Stimulated activated CD8-positive, alpha-beta memory T cell treated with anti-CD3 and anti-CD28 coated beads, Interleukin-15, amount 100 ng/mL, for 1 hour (primary cell): ENCODE measurements at regions not wholly inside any gene's neighbourhood (a gene's known extent, or its start where the extent isn't known, plus 50 kb on each side); places are given as distances from the start of the nearest gene placed in this dataset.

Experiments
- DNase-seq: peaks from one replicate; pipeline ENCODE4 v3.0.0-alpha.2; 2020; ENCODE audit warnings: low read depth

DNA sequence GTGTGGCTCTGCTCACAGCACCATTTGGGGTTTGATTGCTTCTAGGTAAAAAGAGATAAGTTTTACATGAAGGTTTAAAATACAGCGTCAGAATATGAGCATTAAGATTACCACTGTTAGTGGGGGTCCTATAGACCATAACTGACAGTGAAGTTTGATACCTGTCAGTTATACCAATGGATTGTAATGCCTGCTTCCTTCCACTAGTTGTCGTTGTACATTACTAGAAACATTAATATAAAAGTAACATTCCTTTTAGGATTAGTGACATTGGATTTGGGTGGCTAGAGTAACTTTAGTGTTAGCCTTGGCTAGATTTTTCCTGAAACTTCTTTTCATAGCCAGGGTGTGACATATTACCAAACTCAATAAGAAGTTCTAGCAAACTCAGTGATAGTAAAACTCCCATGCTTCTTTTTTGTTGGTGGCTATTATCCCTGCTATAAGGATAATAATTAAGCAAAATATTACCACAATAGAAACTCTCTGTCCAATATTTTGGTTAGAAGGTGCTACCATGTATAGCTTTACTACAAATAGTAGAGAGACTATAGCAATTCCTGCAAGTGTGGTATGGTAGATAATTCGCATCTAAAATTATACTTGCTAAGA, 57.1 kb downstream of the FAM181B start:
- no peak for DNase-seq

DNA sequence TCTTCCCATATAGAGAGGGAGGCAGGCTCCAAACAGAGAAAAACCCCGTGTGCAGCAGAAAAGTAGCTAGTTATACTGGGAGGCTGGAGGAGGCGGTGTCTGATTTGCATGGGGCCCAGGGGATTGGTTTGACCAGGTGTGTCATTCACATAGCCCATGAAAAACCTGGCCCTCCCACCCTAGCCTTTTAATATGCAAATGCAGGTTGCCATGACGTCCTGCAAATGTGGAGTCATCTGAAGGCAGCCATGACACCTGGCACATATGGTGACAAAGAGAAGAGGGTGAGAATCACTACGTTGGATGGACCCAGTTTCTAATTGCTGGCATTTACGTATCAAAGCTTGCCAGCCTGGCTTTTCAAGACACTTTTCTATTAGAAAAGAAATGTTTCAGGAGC, 57.8 kb downstream of the FAM181B start:
- DNase-seq: no peak

- DNase-seq: no peak
Measured at GRCh38 chr11:82673631-82674030, 60.0 kb downstream of the FAM181B start.

GRCh38 chr11:82671451-82671850, 62.2 kb downstream of the FAM181B start:
- no peak for DNase-seq

DNA sequence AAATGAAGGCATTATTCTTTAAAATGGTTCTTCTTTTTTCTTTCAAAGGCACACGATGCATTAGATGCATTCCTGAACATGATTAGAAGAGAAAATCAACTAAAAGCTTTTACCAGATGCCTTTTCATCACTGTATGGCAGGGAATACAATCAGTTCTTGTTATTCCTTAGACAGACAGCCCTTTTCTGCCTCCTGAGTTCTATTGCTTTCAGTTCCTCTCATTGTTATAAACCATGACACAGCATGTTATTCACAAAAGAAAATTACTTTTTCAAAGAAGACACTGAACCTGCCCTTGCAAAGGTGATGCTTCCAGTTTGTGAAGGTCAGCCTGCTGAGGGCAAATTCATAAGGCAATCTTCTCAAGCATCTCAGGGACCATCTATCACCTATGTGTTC, 70.1 kb downstream of the FAM181B start:
- DNase-seq: no peak

- no peak for DNase-seq
Measured at GRCh38 chr11:82653752-82654151, 79.9 kb downstream of the FAM181B start.

DNA sequence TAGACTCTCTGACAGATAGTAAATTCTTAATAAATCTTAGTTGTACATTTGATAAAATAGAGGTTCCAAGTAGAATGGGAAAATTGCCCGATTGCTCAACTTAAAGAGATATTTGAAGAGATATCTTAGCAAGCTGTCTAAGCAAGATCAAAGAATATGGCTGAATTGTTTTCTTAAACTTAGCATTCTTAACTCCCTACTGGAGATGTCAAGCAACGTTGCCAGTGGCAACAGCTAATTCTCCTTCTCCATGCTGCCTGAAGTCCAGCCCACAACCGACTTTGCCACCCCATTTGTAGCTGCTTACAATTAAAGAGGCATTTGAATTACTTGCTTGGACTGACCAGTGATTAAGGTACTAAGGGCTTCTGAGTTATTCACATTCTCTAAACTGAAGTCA, 94.4 kb downstream of the FAM181B start:
- no peak for DNase-seq

DNA sequence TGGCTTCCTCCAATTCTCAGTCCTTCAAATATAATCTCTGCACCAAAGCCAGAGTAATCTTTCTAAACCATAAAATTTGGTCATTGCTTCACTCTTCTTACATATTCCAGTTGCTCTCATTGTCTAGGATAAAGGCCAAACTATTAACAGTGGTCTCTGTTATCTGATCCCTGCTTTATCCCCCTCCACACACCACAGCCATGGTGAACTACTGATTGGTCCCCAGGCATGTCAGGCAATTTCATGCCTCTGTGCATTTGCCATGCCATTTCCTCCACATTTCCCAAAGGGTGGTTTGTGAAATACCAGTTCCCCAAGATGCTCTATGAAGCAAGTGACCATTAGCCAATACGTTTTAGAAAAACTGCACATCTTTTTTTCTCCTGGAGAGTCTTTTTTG, 97.0 kb downstream of the FAM181B start:
- DNase-seq: no peak

DNA sequence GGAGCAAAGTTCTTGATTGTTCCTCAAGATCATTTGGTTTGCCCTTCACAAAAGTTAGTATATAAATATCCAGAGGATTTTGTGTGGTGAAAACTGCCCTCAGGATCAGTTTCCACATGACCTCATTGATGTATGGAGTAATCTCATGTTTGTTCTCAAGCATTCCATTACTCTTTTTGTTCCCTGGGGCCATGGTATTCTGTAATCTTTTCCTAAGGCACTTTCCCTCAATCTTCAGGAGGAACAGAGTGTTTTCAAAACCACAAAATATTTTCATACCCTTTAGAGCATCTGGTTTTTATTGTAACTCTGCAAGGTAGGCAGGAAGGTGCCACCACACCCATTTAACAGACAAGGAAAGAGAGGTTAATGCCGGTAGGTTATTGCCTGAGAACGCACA, 99.6 kb downstream of the FAM181B start:
- no peak for DNase-seq

- no peak for DNase-seq
Measured at GRCh38 chr11:82631722-82632630, 101.7 kb downstream of the FAM181B start.

DNA sequence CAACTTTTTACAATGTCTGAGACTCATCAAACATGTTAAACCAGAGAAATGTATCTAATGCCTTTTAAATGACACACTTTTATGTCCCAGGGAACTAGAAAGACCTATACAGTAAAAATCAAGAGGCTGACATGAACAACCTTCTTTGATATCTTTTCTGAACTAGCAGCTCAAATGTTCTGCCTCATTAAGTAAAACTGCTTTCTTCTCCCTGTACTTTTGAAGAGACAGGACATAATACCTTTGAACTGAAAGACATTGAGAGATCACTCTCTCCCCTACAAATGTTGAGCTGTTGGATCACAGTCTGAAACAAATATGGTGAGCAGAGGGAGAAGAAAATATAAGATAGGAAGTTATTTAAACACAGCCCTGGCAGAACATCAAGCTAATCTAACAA, 123.0 kb downstream of the FAM181B start:
- no peak for DNase-seq

GRCh38 chr11:82606738-82607137, 126.9 kb downstream of the FAM181B start:
- no peak for DNase-seq

DNA sequence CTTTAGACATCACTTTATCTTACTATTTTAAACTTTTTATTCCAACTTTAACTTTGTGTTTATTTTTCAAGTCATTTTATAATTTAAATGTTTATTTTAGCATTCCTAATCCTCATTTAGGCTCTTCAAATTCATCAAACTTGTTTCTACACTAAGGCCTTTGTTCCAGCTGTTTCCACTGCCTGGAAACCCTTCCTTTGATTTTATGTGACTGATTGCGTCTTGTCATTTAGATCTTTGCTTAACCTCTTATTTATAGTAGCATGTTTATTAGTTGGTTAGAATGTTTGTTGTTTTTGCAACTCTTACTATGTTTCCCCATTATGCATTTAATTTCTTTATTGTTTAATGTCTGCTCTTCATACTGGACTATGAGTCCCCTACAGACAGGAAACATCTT, 132.0 kb downstream of the FAM181B start:
- DNase-seq: no peak

- no peak for DNase-seq
Measured at GRCh38 chr11:82599836-82600235, 133.8 kb downstream of the FAM181B start.

DNA sequence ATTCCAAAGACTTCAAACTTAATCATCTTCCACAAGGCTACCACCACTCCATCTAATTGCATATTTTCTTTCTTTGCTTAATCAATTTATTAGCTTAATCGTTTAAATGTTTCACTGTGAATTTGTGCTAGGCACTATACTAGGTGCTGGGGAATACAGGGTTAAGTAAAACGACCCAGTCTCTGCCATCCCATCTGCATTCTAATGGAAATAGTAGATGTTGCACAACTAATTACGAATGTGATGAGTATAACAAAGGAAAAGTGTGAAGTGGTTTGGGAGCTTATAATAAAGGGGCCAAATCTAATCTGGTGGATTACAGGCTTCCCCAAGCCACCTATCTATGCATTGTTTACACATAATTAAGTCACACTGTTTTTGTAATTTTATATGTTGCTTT, 147.1 kb downstream of the FAM181B start:
- DNase-seq: no peak

DNA sequence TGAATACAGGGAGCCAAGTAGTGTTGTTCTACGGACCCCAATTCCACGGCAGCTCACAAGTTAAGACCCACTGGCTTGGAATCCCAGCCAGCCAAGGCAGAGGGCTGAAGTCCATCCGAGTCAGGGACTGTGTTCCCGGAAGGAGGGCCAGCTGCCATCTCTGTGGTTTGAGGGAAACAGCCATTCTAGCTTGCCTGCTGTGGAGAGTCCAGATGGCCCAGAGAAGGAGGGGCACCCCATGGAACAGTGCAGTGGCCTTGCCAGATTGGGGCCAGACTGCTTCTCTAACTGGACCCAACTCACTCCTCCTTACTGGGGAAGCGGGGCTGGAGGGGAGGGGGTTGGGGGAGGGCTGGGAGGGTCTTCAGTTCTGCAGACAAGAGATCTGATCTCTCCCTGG, 156.4 kb downstream of the FAM181B start:
- DNase-seq: no peak

GRCh38 chr11:82560836-82561235, 172.8 kb downstream of the FAM181B start:
- DNase-seq: no peak

DNA sequence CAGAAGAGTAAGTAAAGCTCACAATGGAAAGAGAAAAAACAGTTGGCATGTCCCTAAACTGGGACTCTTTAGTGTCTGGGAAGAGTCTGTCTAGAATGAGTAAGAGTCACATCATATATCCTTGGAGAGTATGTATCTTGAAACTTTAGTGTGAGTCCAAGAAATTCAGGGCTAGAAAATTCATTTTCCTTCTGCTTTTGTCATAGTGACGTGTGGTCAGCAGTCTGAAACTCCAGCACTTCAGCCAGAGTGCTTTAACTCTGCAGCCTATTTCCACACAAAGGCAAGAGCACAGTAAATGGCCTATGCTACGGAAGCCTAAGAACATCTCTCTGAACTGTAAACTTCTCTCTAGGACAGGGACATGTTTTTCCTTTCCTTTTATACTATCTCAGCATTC, 174.1 kb downstream of the FAM181B start:
- no peak for DNase-seq

GRCh38 chr11:82557274-82557673, 176.4 kb downstream of the FAM181B start:
- DNase-seq: no peak

GRCh38 chr11:82556210-82556609, 177.5 kb downstream of the FAM181B start:
- no peak for DNase-seq

DNA sequence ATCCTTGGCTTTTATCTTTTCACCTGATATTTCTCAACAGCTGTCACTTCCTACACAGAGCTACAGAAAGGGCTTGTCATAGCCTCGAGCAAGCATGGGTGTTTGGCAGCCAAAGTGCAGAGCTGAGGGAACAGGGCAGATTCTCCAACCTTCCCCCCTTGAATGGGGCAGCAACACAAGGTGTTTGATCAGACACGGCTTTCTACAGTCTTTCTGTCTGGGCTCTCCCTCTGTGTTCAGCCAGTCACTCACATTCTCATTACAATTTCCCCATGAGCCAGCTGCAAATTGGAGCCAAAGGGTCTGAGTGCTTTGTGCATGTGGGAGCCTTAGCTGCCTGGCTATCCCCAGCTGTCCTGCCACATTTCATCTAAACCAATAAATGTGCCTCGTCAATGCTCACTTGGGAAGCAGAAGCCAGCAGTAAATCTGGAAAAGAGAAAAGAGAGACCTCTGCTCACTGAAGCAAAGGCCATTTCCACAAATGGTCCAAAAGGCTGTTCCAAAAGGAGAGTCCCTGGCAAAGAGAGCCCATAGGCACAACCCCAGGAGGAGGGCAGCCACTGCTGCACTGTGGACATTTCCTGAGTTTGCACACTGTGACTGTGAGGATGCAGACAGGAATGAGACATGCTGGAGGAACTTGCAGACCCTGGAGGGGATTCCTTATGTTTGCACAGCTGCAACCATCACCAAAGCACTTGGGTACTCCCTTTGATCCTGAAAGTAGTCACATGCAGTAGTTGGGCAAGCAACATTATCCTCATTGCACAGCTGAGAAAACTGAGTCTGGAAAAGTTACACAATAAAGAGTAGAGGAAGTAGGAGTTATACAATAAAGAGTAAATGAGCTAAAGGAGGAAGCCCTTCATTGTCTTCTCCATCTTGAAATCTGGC, 186.8 kb downstream of the FAM181B start:
- DNase-seq: no peak

DNA sequence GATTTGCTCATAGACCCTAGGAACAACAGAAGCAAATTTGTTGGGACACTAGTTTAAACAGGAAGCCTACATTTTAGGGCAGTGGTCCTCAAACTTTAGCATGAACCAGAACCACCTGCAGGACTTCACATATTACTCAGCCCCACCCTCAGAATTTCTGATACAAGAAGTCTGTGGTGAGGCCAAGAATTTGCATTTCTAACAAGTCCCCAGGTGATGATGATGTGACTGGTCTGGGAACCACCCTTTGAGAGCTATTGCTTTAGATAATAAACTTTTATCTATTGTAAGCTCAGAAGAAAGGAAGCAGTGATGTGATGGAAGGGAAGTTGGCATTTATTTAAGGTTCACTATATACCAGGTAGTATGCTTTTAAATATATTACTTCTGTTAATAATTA, 194.0 kb downstream of the FAM181B start:
- DNase-seq: no peak

DNA sequence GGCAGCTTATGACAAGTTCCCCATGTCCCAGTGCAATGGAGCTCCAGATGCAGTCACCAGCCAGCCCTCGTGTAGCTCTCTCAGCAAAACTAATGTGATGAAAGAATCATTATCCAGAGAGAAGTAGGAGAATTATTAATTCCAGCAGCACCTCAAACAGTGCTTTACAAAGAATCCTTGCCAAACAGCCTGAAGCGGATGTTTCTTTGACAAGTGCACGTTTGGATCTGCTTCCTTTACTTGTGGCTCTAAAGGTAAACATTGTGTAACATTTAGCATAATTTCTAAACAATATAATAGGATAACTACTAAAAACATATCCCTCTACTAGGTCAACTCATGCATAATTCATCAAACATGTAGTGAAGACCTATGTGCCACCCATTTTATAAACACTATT, 197.0 kb downstream of the FAM181B start:
- DNase-seq: no peak
